PC-3 (cell line): ENCODE measurements at regions not wholly inside any gene's neighbourhood (a gene's known extent, or its start where the extent isn't known, plus 50 kb on each side); places are given as distances from the start of the nearest gene placed in this dataset.

Experiments used
- CTCF ChIP-seq: fragments of 300-600 bp; sonication (generic); conservative IDR thresholded peaks from 2 replicates; pipeline ENCODE4 v1.5.1; 2017; ENCODE audit warnings: antibody characterized with exemption, low read depth, mild to moderate bottlenecking, low read length
- EZH2 ChIP-seq: fragments of 300-600 bp; sonication (generic); IDR thresholded peaks from one replicate; pipeline ENCODE4 v1.6.1; 2017; ENCODE audit warnings: antibody characterized with exemption, mild to moderate bottlenecking, low read length; ENCODE audit not compliant: unreplicated experiment
- EZH2phosphoT487 ChIP-seq: fragments of 300-600 bp; sonication (generic); IDR thresholded peaks from 2 replicates; pipeline ENCODE4 v1.6.1; 2018; ENCODE audit warnings: mild to moderate bottlenecking, antibody characterized with exemption, low read length, borderline replicate concordance

GRCh38 chr10:123595661-123596060 lies 70.5 kb upstream of the GPR26 start:
- TF ChIP-seq CTCF (no peak), EZH2 (no peak), EZH2phosphoT487 (no peak)
